ENCODE measurements at regions not wholly inside any gene's neighbourhood (a gene's known extent, or its start where the extent isn't known, plus 50 kb on each side); places are given as distances from the start of the nearest gene placed in this dataset.

DNA sequence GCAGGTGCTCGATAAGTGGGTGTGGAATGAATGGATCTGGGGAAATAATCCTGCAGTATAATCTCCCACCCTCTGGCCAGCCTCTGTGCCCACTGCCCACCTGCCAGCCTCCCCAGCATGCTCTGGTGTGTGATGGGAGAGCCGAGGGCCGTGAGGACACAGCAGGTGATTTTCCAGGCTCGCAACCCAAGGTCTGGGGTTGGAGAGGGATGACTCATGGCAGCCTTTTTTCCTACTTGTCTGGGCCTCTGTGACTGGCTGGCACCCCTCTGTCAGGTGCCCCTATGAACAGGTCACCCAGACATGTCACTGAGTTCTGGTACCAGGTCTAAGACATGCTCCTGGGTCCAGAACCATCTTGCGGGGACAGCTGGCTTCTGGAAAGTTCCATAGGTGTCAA, 385.7 kb upstream of the TNRC6C start:
- Histone ChIP-seq H3K4me1 (ENCODE audit: control extremely low read depth in 1 of 4, control insufficient read depth in 4 of 4, insufficient read depth in 4 of 4, low read length in 3 of 4) (peaks cover 4 to 59% (median 41%) of the 10 kb centered on the region in 4 experiments), H3K36me3 (ENCODE audit: control insufficient read depth in 4 of 4, insufficient read depth in 4 of 4, low read length in 3 of 4) (no peaks in the 10 kb centered on the region), H3K4me3 (ENCODE audit: control insufficient read depth in 1 of 7, extremely low read depth in 1 of 7, insufficient read depth in 4 of 7, low read depth in 2 of 7, low read length in 6 of 7) (no peak overlapping the region), H3K27me3 (replicated peaks in 2 of 5; ENCODE audit: control insufficient read depth in 4 of 5, insufficient read depth in 5 of 5, low read length in 4 of 5) (no peaks in the 10 kb centered on the region), H3K9me3 (ENCODE audit: control extremely low read depth in 1 of 5, control insufficient read depth in 4 of 5, insufficient read depth in 2 of 5, low read depth in 1 of 5, low read length in 4 of 5) (no peaks in the 10 kb centered on the region), H3K27ac (ENCODE audit: insufficient read depth in 1 of 2, low read depth in 1 of 2, low read length in 2 of 2, poor library complexity in 1 of 2, severe bottlenecking in 2 of 2) (peak overlapping the region; percentile 92 to 96)
- peak in 1 of 3 donors; percentile 40 for DNase-seq
- ChIA-PET POLR2A (no interaction called here), CTCF (interaction anchor here (1.3 kb wide), 1 partner anchor 24 kb away, joined by 3 read pairs; no protein-coding TSS in a partner anchor)
- WGBS (ENCODE audit: insufficient coverage): 88% methylated on average over 4 of the region's 5 CpGs

DNA sequence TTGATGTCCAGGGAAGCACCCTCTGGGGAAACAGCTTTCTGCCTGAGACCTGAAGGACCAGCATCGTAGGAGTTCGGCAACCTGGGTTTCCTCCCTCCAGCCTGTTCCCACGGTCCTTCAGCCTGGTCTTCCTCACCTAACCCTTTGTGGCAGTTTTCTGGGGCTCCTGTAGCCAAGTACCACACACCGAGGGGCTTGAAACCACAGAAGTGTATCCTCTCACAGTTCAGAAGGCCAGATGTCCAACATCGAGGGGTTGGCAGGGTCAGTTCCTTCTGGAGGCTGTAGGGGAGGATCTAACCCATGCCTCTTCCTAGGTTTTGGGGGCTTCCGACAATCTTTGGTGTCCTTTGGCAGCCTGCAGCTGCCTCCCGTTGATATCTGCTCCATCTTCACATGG, 381.0 kb upstream of the TNRC6C start:
- H3K9me3 ChIP-seq (ENCODE audit: control extremely low read depth in 1 of 5, control insufficient read depth in 4 of 5, insufficient read depth in 2 of 5, low read depth in 1 of 5, low read length in 4 of 5): no peaks in the 10 kb centered on the region
- CTCF ChIA-PET: no interaction called here
- peaks cover 10 to 45% (median 25%) of the 10 kb centered on the region in 4 experiments for H3K4me1 ChIP-seq (ENCODE audit: control extremely low read depth in 1 of 4, control insufficient read depth in 4 of 4, insufficient read depth in 4 of 4, low read length in 3 of 4)
- POLR2A ChIA-PET: no interaction called here
- no peak for DNase-seq
- no peak overlapping the region for H3K27ac ChIP-seq (ENCODE audit: insufficient read depth in 1 of 2, low read depth in 1 of 2, low read length in 2 of 2, poor library complexity in 1 of 2, severe bottlenecking in 2 of 2)
- H3K4me3 ChIP-seq (ENCODE audit: control insufficient read depth in 1 of 7, extremely low read depth in 1 of 7, insufficient read depth in 4 of 7, low read depth in 2 of 7, low read length in 6 of 7): no peak overlapping the region
- no peaks in the 10 kb centered on the region for H3K27me3 ChIP-seq (replicated peaks in 2 of 5; ENCODE audit: control insufficient read depth in 4 of 5, insufficient read depth in 5 of 5, low read length in 4 of 5)
- H3K36me3 ChIP-seq (ENCODE audit: control insufficient read depth in 4 of 4, insufficient read depth in 4 of 4, low read length in 3 of 4): no peaks in the 10 kb centered on the region
- 93% methylated on average over 6 of the region's 7 CpGs for WGBS (ENCODE audit: insufficient coverage)

DNA sequence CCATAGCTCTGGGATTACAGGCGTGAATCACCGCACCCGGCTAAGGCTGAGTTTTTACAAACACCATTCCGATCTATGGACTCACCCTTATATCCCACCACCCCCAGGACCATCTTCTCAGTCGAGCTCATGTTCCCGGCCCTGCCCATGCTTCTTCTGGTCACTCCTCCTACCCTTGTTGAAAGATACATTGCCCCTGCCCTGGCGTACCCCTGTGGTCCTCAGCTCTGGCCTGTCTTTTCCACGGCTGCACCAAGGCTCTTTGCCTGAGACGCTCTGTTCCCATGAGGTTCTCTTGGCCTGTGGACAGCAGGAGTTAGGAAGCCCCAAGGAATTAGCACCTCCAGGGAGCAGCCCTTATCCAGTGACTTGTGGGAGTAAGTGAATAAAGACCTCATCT, 379.4 kb upstream of the TNRC6C start:
- Histone ChIP-seq H3K27ac (ENCODE audit: insufficient read depth in 1 of 2, low read depth in 1 of 2, low read length in 2 of 2, poor library complexity in 1 of 2, severe bottlenecking in 2 of 2) (no peak overlapping the region), H3K36me3 (ENCODE audit: control insufficient read depth in 4 of 4, insufficient read depth in 4 of 4, low read length in 3 of 4) (no peaks in the 10 kb centered on the region), H3K4me3 (ENCODE audit: control insufficient read depth in 1 of 7, extremely low read depth in 1 of 7, insufficient read depth in 4 of 7, low read depth in 2 of 7, low read length in 6 of 7) (no peak overlapping the region), H3K9me3 (ENCODE audit: control extremely low read depth in 1 of 5, control insufficient read depth in 4 of 5, insufficient read depth in 2 of 5, low read depth in 1 of 5, low read length in 4 of 5) (no peaks in the 10 kb centered on the region), H3K4me1 (ENCODE audit: control extremely low read depth in 1 of 4, control insufficient read depth in 4 of 4, insufficient read depth in 4 of 4, low read length in 3 of 4) (peaks cover 6 to 28% (median 14%) of the 10 kb centered on the region in 4 experiments), H3K27me3 (replicated peaks in 2 of 5; ENCODE audit: control insufficient read depth in 4 of 5, insufficient read depth in 5 of 5, low read length in 4 of 5) (no peaks in the 10 kb centered on the region)
- DNase-seq: no peak
- CTCF ChIA-PET: no interaction called here
- 99% methylated on average over 7 of the region's 9 CpGs for WGBS (ENCODE audit: insufficient coverage)
- POLR2A ChIA-PET: interaction anchor here (0.6 kb wide), 1 partner anchor 113 kb away, joined by 3 read pairs; no protein-coding TSS in a partner anchor

DNA sequence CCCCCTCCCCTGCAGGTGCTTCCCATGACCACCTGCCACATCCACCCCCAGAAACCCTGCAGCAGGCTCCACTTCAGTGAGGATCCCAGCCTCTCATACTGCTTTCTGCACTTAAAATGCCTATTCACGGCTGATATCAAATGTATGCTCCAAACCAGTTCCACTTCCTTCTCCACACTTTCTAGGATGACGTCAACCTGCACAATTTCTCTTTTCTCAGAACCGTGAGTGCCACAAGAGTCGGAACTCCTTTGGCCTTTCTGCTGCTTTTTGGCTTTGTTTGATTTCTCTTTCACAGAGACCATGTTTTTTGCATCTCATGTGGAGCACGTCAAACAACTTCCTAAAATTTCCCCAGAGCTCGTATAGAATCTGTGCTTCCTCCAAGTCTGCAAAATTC, 378.8 kb upstream of the TNRC6C start:
- Histone ChIP-seq H3K27ac (ENCODE audit: insufficient read depth in 1 of 2, low read depth in 1 of 2, low read length in 2 of 2, poor library complexity in 1 of 2, severe bottlenecking in 2 of 2) (no peak overlapping the region), H3K36me3 (ENCODE audit: control insufficient read depth in 4 of 4, insufficient read depth in 4 of 4, low read length in 3 of 4) (no peaks in the 10 kb centered on the region), H3K4me3 (ENCODE audit: control insufficient read depth in 1 of 7, extremely low read depth in 1 of 7, insufficient read depth in 4 of 7, low read depth in 2 of 7, low read length in 6 of 7) (peak overlapping the region in 3 of 7 experiments; percentile 10 to 38 (median 29)), H3K4me1 (ENCODE audit: control extremely low read depth in 1 of 4, control insufficient read depth in 4 of 4, insufficient read depth in 4 of 4, low read length in 3 of 4) (peaks cover 6 to 23% (median 11%) of the 10 kb centered on the region in 4 experiments), H3K27me3 (replicated peaks in 2 of 5; ENCODE audit: control insufficient read depth in 4 of 5, insufficient read depth in 5 of 5, low read length in 4 of 5) (no peaks in the 10 kb centered on the region), H3K9me3 (ENCODE audit: control extremely low read depth in 1 of 5, control insufficient read depth in 4 of 5, insufficient read depth in 2 of 5, low read depth in 1 of 5, low read length in 4 of 5) (no peaks in the 10 kb centered on the region)
- POLR2A ChIA-PET: interaction anchor here (0.6 kb wide), 1 partner anchor 841 kb away, joined by 3 read pairs; no protein-coding TSS in a partner anchor
- DNase-seq: peak; percentile 73 to 93 (median 93)
- 1% methylated on average over 6 of the region's 6 CpGs for WGBS (ENCODE audit: insufficient coverage)
- CTCF ChIA-PET: no interaction called here

DNA sequence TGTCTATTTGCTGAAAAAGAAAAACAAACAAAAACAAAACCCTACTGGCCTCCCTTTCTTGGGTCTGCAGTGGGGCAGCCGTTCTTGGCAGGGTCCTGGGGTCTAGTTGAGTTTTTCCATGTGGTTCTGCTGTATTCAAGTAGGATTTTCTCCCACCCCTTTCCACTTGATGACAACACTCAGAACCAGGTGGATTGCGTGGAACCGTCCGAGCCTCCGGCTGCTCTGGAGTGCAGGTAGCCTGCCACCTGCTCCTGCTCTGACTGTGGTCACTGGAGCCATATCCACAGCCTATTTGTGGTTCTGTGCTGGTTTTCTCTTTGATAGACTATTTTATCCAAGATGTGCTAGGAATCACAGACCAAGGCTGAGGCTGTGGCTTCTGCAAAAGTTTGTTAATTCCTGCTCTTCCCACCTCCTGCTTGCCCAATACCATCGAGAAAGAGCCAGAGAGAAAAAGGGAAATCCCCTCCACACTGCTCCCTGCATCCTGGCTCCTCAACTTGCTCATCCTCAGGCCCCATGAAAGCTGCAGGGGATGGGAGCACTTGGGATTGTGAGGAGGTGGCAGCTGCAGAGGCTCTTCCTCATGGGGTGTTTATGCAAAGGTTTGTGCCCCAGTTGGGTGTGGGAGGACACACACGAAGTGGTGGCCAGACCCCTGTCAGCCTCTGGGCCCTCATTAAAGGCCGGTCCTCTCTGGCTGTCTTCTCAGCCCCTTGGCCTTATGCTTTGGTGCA, 377.8 kb upstream of the TNRC6C start:
- WGBS (ENCODE audit: insufficient coverage): 82% methylated on average over 7 of the region's 8 CpGs
- ChIA-PET POLR2A (no interaction called here), CTCF (no interaction called here)
- Histone ChIP-seq H3K4me3 (ENCODE audit: control insufficient read depth in 1 of 7, extremely low read depth in 1 of 7, insufficient read depth in 4 of 7, low read depth in 2 of 7, low read length in 6 of 7) (no peak overlapping the region), H3K27me3 (replicated peaks in 2 of 5; ENCODE audit: control insufficient read depth in 4 of 5, insufficient read depth in 5 of 5, low read length in 4 of 5) (no peaks in the 10 kb centered on the region), H3K36me3 (ENCODE audit: control insufficient read depth in 4 of 4, insufficient read depth in 4 of 4, low read length in 3 of 4) (no peaks in the 10 kb centered on the region), H3K27ac (ENCODE audit: insufficient read depth in 1 of 2, low read depth in 1 of 2, low read length in 2 of 2, poor library complexity in 1 of 2, severe bottlenecking in 2 of 2) (no peak overlapping the region), H3K4me1 (ENCODE audit: control extremely low read depth in 1 of 4, control insufficient read depth in 4 of 4, insufficient read depth in 4 of 4, low read length in 3 of 4) (peaks cover 6 to 18% (median 9%) of the 10 kb centered on the region in 4 experiments), H3K9me3 (ENCODE audit: control extremely low read depth in 1 of 5, control insufficient read depth in 4 of 5, insufficient read depth in 2 of 5, low read depth in 1 of 5, low read length in 4 of 5) (no peaks in the 10 kb centered on the region)
- no peak for DNase-seq

DNA sequence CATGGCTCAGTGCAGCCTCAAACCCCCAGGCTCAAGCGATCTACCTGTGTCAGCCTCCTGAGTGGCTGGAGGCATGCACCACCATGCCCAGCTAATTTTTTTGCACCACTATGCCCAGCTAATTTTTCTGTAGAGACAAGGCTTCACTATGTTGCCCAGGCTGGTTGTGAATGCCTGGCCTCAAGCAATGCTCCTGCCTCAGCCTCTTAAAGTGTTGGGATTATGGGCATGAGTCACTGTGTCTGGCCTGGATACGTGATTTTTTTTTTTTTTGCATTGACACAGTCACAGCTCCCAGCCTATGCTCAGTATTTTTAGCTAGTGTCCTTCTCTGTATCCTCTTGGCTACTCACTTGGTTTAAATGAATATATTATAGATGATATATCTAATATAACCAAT, 377.0 kb upstream of the TNRC6C start:
- H3K4me3 ChIP-seq (ENCODE audit: control insufficient read depth in 1 of 7, extremely low read depth in 1 of 7, insufficient read depth in 4 of 7, low read depth in 2 of 7, low read length in 6 of 7): no peak overlapping the region
- ChIA-PET POLR2A (no interaction called here), CTCF (no interaction called here)
- H3K27ac ChIP-seq (ENCODE audit: insufficient read depth in 1 of 2, low read depth in 1 of 2, low read length in 2 of 2, poor library complexity in 1 of 2, severe bottlenecking in 2 of 2): no peak overlapping the region
- H3K27me3 ChIP-seq (replicated peaks in 2 of 5; ENCODE audit: control insufficient read depth in 4 of 5, insufficient read depth in 5 of 5, low read length in 4 of 5): no peaks in the 10 kb centered on the region
- H3K36me3 ChIP-seq (ENCODE audit: control insufficient read depth in 4 of 4, insufficient read depth in 4 of 4, low read length in 3 of 4): no peaks in the 10 kb centered on the region
- WGBS (ENCODE audit: insufficient coverage): 91% methylated on average over 1 of the region's 2 CpGs
- no peak for DNase-seq
- H3K9me3 ChIP-seq (ENCODE audit: control extremely low read depth in 1 of 5, control insufficient read depth in 4 of 5, insufficient read depth in 2 of 5, low read depth in 1 of 5, low read length in 4 of 5): peaks cover 0 to under 1% (median 0%) of the 10 kb centered on the region in 5 experiments
- peaks cover 6 to 16% (median 9%) of the 10 kb centered on the region in 4 experiments for H3K4me1 ChIP-seq (ENCODE audit: control extremely low read depth in 1 of 4, control insufficient read depth in 4 of 4, insufficient read depth in 4 of 4, low read length in 3 of 4)

DNA sequence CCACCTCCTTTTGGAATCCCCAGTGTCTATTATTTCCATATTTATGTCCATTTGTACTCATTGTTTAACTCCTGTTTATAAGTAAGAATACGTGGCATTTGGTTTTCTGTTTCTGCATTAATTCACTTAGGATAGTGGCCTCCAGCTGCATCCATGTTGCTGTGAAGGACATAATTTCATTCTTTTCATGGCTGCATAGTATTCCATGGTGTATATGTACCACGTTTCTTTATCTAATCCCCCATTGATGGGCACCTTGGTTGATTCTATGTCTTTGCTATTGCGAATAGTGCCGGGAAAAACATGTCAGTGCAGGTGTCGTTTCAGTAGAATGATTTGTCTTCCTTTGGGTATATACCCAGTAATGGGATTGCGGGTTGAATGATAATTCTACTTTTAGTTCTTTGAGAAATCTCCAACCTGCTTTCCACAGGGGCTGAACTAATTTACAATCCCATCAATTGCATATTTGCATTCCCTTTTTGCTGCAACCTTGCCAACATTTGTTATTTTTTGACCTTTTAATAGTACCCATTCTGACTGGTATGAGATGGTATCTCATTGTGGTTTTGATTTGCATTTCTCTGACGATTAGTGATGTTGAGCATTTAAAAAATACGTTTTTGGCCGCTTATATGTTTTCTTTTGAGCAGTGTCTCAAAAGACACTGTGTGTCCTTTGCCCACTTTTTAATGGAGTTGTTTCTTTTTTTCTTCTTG, 373.2 kb upstream of the TNRC6C start:
- POLR2A ChIA-PET: interaction anchor here (0.6 kb wide), 1 partner anchor 39 kb away, joined by 3 read pairs; no protein-coding TSS in a partner anchor
- no peak overlapping the region for H3K4me3 ChIP-seq (ENCODE audit: control insufficient read depth in 1 of 7, extremely low read depth in 1 of 7, insufficient read depth in 4 of 7, low read depth in 2 of 7, low read length in 6 of 7)
- H3K9me3 ChIP-seq (ENCODE audit: control extremely low read depth in 1 of 5, control insufficient read depth in 4 of 5, insufficient read depth in 2 of 5, low read depth in 1 of 5, low read length in 4 of 5): peaks cover 0 to 1% (median 0%) of the 10 kb centered on the region in 5 experiments
- peaks cover 0 to 3% (median 0%) of the 10 kb centered on the region in 4 experiments for H3K4me1 ChIP-seq (ENCODE audit: control extremely low read depth in 1 of 4, control insufficient read depth in 4 of 4, insufficient read depth in 4 of 4, low read length in 3 of 4)
- no peak for DNase-seq
- H3K36me3 ChIP-seq (ENCODE audit: control insufficient read depth in 4 of 4, insufficient read depth in 4 of 4, low read length in 3 of 4): no peaks in the 10 kb centered on the region
- H3K27me3 ChIP-seq (replicated peaks in 2 of 5; ENCODE audit: control insufficient read depth in 4 of 5, insufficient read depth in 5 of 5, low read length in 4 of 5): no peaks in the 10 kb centered on the region
- 85% methylated on average over 4 of the region's 9 CpGs for WGBS (ENCODE audit: insufficient coverage)
- CTCF ChIA-PET: interaction anchor here (1.3 kb wide), 1 partner anchor 15 kb away, joined by 3 read pairs; no protein-coding TSS in a partner anchor
- no peak overlapping the region for H3K27ac ChIP-seq (ENCODE audit: insufficient read depth in 1 of 2, low read depth in 1 of 2, low read length in 2 of 2, poor library complexity in 1 of 2, severe bottlenecking in 2 of 2)
